Activated CD4-positive, alpha-beta memory T cell treated with anti-CD3 and anti-CD28 coated beads for 36 hours (primary cell): ENCODE measurements at regions not wholly inside any gene's neighbourhood (a gene's known extent, or its start where the extent isn't known, plus 50 kb on each side); places are given as distances from the start of the nearest gene placed in this dataset.
A peak's percentile ranks its signal among the peaks of the same experiment; 100 is the strongest.

Source experiments
- CTCF ChIA-PET: fragments of 350-600 bp; sonication (Branson Sonifier 250); formaldehyde crosslinking; loops from one replicate; lab custom pipeline; 2021; ENCODE audit warnings: antibody characterized with exemption, inconsistent platforms; lab: Charles Lee
- POLR2A ChIA-PET: fragments of 350-600 bp; sonication (Branson Sonifier 250); formaldehyde crosslinking; loops from one replicate; lab custom pipeline; 2021; ENCODE audit warnings: antibody characterized with exemption; lab: Charles Lee
- DNase-seq: peaks from one replicate; pipeline ENCODE4 v3.0.0-alpha.2; 2020
- H3K27ac Mint-ChIP-seq: one replicate; pipeline ENCODE4 v1.8.0; 2021; ENCODE audit warnings: mixed read lengths
- H3K27me3 Mint-ChIP-seq: one replicate; pipeline ENCODE4 v1.8.0; 2021; ENCODE audit warnings: mixed read lengths
- H3K36me3 Mint-ChIP-seq: one replicate; pipeline ENCODE4 v1.8.0; 2021; ENCODE audit warnings: mixed read lengths
- H3K4me1 Mint-ChIP-seq: one replicate; pipeline ENCODE4 v1.8.0; 2021; ENCODE audit warnings: low read depth, mixed read lengths
- H3K4me3 Mint-ChIP-seq: one replicate; pipeline ENCODE4 v1.8.0; 2021; ENCODE audit warnings: mild to moderate bottlenecking, mixed read lengths
- H3K9me3 Mint-ChIP-seq: one replicate; pipeline ENCODE4 v1.8.0; 2021; ENCODE audit warnings: mixed read lengths
- intact Hi-C: fragments of 100-400 bp; cut with micrococcal nuclease; formaldehyde crosslinking; loops from one replicate; pipeline ENCODE4 v1.15.1; 2023

DNA sequence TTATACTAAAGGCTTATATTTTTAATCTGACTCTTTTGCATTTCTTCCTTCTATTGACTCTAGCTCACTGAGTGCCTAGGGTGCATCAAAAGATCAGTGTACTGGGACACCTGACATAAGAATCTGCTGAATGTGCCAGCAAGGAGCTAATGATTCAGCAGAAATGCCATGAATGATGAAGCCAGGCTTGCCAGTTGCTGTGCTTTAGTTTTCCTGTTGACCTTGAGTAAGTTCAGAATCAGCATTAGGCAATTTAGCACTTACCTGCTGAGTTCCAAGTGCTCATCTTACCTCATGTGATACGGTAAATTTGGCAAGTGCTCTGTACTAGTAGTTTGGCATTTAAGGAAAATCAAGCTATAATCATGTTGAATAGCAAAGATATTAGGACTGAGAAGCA, 523.2 kb upstream of the B3GALT2 start:
- H3K4me3 Mint-ChIP-seq: no peak overlapping the region
- intact Hi-C loops: no loop called here
- no peak overlapping the region for H3K27ac Mint-ChIP-seq

GRCh38 chr1:193707271-193708021, 521.0 kb upstream of the B3GALT2 start:
- CTCF ChIA-PET: no interaction called here
- Mint-ChIP-seq H3K9me3 (peaks cover 8% of the 10 kb centered on the region), H3K4me3 (no peak overlapping the region), H3K36me3 (no peaks in the 10 kb centered on the region), H3K27me3 (no peaks in the 10 kb centered on the region), H3K27ac (no peak overlapping the region), H3K4me1 (peaks cover 9% of the 10 kb centered on the region)
- POLR2A ChIA-PET: no interaction called here
- no peak for DNase-seq
- intact Hi-C loops: no loop called here

More for the DNA sequence above, 523.2 kb upstream of the B3GALT2 start:
- Mint-ChIP-seq H3K9me3 (peaks cover 8% of the 10 kb centered on the region), H3K4me1 (peaks cover 9% of the 10 kb centered on the region), H3K36me3 (no peaks in the 10 kb centered on the region), H3K27me3 (no peaks in the 10 kb centered on the region)
- ChIA-PET POLR2A (no interaction called here), CTCF (no interaction called here)
- DNase-seq: no peak

DNA sequence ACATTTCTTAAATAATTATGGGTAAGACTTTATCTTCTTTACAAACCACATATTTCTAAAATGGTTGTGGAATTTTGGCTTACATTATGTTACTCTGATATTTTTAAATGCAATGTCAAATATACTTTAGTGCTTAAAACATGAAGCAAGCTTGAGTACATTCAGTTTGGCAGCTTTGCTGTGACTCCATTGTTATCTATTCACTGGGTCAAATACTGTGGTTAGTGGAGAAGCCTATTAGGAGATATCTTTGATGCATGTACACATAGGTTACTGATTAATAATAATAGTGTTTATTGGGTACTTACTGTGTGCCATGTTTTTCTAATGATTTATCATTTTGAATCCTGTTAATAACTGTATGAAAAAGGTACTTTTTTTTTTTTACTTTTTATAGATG, 520.4 kb upstream of the B3GALT2 start:
- Mint-ChIP-seq H3K27me3 (no peaks in the 10 kb centered on the region), H3K9me3 (peaks cover 8% of the 10 kb centered on the region), H3K27ac (no peak overlapping the region), H3K36me3 (no peaks in the 10 kb centered on the region), H3K4me3 (no peak overlapping the region), H3K4me1 (peaks cover 15% of the 10 kb centered on the region)
- ChIA-PET CTCF (no interaction called here), POLR2A (no interaction called here)
- no peak for DNase-seq
- intact Hi-C loops: no loop called here

DNA sequence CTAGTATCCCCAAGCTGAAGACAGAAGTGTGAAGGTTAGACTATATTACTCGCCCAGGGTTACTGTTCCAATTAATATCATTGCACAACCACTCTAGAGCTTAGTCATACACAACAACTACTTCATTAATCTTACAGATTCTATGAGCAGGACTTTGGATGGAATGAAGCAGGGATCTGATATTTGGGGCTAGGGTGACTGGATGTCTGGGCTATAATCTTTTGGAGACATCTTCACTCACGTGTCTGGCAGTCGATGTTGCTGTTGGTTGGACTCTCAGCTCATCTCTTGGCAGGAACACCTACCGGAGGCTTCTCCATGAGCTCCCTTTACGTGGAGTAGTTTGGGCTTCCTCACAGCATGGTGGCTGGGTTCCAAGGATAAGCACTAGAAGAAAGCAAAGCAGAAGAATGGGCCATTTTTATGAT, 519.2 kb upstream of the B3GALT2 start:
- Mint-ChIP-seq H3K4me3 (no peak overlapping the region), H3K4me1 (peaks cover 26% of the 10 kb centered on the region), H3K27me3 (no peaks in the 10 kb centered on the region), H3K27ac (no peak overlapping the region), H3K36me3 (no peaks in the 10 kb centered on the region), H3K9me3 (peaks cover 8% of the 10 kb centered on the region)
- ChIA-PET POLR2A (no interaction called here), CTCF (no interaction called here)
- DNase-seq: no peak
- intact Hi-C loops: no loop called here

GRCh38 chr1:193703655-193704054, 517.2 kb upstream of the B3GALT2 start:
- H3K27ac Mint-ChIP-seq: no peak overlapping the region
- peaks cover 30% of the 10 kb centered on the region for H3K4me1 Mint-ChIP-seq
- peaks cover 8% of the 10 kb centered on the region for H3K9me3 Mint-ChIP-seq
- DNase-seq: no peak
- H3K4me3 Mint-ChIP-seq: no peak overlapping the region
- ChIA-PET POLR2A (no interaction called here), CTCF (no interaction called here)
- no peaks in the 10 kb centered on the region for H3K36me3 Mint-ChIP-seq
- intact Hi-C loops: loop anchor here (5.0 kb wide), 1 partner anchor 286 kb away; no protein-coding TSS in a partner anchor
- no peaks in the 10 kb centered on the region for H3K27me3 Mint-ChIP-seq

GRCh38 chr1:193703121-193703520, 516.7 kb upstream of the B3GALT2 start:
- POLR2A ChIA-PET: no interaction called here
- no peak overlapping the region for H3K27ac Mint-ChIP-seq
- no peak overlapping the region for H3K4me3 Mint-ChIP-seq
- no peaks in the 10 kb centered on the region for H3K36me3 Mint-ChIP-seq
- peaks cover 29% of the 10 kb centered on the region for H3K4me1 Mint-ChIP-seq
- no peaks in the 10 kb centered on the region for H3K27me3 Mint-ChIP-seq
- H3K9me3 Mint-ChIP-seq: peaks cover 8% of the 10 kb centered on the region
- CTCF ChIA-PET: no interaction called here
- intact Hi-C loops: loop anchor here (5.0 kb wide), 1 partner anchor 286 kb away; no protein-coding TSS in a partner anchor
- no peak for DNase-seq

DNA sequence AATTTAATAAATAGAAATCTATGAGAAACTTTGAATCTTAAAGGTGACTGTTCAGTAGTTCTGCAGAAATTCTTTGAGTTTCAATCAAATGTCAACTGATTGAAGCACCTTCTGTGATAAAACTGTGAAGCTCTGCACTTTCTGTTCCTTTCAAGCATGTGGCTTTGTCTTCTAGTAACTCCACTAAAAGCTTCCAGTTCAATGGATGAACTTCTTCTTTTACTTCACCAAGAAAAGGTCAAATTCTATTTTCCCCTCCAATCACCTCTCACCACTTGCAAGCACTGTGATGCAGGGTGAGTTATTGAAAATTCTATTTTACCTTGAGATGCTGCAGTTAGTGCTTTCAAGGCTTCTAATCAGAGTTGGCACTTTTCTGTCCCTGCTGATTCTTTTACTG, 515.3 kb upstream of the B3GALT2 start:
- H3K27me3 Mint-ChIP-seq: no peaks in the 10 kb centered on the region
- H3K9me3 Mint-ChIP-seq: peaks cover 8% of the 10 kb centered on the region
- H3K36me3 Mint-ChIP-seq: no peaks in the 10 kb centered on the region
- ChIA-PET POLR2A (no interaction called here), CTCF (no interaction called here)
- DNase-seq: no peak
- no peak overlapping the region for H3K4me3 Mint-ChIP-seq
- intact Hi-C loops: loop anchor here (1.0 to 5.0 kb wide), 5 partner anchors 99 to 593 kb away; no protein-coding TSS in a partner anchor
- H3K27ac Mint-ChIP-seq: peak overlapping the region; percentile 14
- peaks cover 21% of the 10 kb centered on the region for H3K4me1 Mint-ChIP-seq

GRCh38 chr1:193700710-193701355, 514.4 kb upstream of the B3GALT2 start:
- H3K27ac Mint-ChIP-seq: peak overlapping the region; percentile 40
- no peaks in the 10 kb centered on the region for H3K27me3 Mint-ChIP-seq
- no peak for DNase-seq
- no peaks in the 10 kb centered on the region for H3K36me3 Mint-ChIP-seq
- no peak overlapping the region for H3K4me3 Mint-ChIP-seq
- intact Hi-C loops: loop anchor here (1.0 to 5.0 kb wide), 5 partner anchors 99 to 594 kb away; no protein-coding TSS in a partner anchor
- peaks cover 21% of the 10 kb centered on the region for H3K4me1 Mint-ChIP-seq
- POLR2A ChIA-PET: no interaction called here
- CTCF ChIA-PET: no interaction called here
- H3K9me3 Mint-ChIP-seq: peaks cover 6% of the 10 kb centered on the region

DNA sequence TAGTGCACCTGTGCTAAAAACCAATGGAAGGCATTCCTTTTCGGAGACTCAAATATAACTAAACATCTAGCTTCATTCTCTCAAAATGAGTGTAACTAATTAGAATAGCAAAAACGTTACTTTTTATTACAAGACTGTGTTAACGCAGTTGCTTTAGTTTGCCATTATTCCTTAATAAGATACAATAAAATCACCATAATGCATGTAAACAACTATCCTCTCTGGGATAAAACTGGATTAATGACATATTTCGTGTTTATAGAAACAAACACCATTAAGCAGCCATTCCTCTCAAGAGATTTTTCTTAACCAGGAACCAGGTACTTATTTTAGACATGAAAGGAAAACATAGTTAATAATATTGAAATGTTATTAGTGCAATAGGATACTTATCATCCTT, 512.8 kb upstream of the B3GALT2 start:
- no peak for DNase-seq
- peaks cover 21% of the 10 kb centered on the region for H3K4me1 Mint-ChIP-seq
- no peak overlapping the region for H3K27ac Mint-ChIP-seq
- H3K27me3 Mint-ChIP-seq: no peaks in the 10 kb centered on the region
- ChIA-PET POLR2A (no interaction called here), CTCF (no interaction called here)
- no peaks in the 10 kb centered on the region for H3K9me3 Mint-ChIP-seq
- no peak overlapping the region for H3K4me3 Mint-ChIP-seq
- H3K36me3 Mint-ChIP-seq: no peaks in the 10 kb centered on the region
- intact Hi-C loops: no loop called here

DNA sequence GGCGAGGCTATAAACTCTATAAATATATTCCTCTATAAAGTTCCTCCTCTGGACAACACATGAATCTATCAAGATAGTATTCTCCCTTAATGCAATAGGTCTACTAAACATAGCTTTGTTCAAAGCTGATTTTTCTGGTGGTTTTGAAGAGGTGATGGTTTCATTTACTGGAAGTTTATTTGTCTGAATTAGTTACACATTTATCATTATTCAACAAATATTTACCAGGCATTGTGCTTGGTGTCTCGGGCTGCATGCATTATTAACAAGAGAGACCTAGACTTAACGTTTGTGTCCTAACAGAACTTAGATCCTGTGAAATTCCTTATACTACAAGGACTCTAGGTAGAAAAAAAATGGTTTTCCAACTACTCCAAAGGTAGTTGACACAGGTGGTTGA, 511.4 kb upstream of the B3GALT2 start:
- DNase-seq: no peak
- H3K9me3 Mint-ChIP-seq: no peaks in the 10 kb centered on the region
- intact Hi-C loops: no loop called here
- peaks cover 21% of the 10 kb centered on the region for H3K4me1 Mint-ChIP-seq
- POLR2A ChIA-PET: no interaction called here
- H3K36me3 Mint-ChIP-seq: no peaks in the 10 kb centered on the region
- no peak overlapping the region for H3K4me3 Mint-ChIP-seq
- H3K27me3 Mint-ChIP-seq: no peaks in the 10 kb centered on the region
- CTCF ChIA-PET: no interaction called here
- no peak overlapping the region for H3K27ac Mint-ChIP-seq

DNA sequence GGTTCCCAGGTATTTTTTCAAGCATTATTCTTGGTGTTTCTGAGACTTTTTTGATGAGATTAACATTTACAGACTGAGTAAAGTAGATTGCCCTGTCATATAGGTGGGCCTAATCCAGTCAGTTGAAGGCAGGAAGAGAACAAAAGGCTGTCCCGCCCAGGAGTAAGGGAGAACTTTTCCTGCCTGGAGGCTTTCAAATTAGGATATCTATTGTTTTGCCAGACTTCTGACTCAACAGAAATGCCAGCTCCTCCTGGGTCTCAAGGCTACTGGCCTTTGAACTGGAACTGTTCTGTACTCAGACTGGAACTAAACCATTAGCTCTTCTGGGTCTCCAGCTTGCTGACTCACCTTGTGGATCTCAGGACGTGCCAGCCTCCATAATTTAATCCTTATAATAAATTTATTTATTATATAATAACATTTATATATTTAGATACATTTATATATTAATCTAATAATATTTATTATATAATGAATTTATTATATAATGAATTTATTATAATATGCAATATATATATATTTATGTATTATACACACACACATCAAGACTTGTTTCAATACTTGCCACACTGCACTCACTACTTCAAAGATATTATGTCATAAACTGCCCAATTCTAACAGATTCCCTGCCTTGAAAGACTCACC, 510.8 kb upstream of the B3GALT2 start:
- POLR2A ChIA-PET: no interaction called here
- intact Hi-C loops: no loop called here
- H3K36me3 Mint-ChIP-seq: no peaks in the 10 kb centered on the region
- no peak overlapping the region for H3K27ac Mint-ChIP-seq
- H3K4me1 Mint-ChIP-seq: peaks cover 20% of the 10 kb centered on the region
- no peaks in the 10 kb centered on the region for H3K27me3 Mint-ChIP-seq
- H3K4me3 Mint-ChIP-seq: no peak overlapping the region
- CTCF ChIA-PET: interaction anchor here (0.6 kb wide), 1 partner anchor 193 kb away, joined by 3 read pairs; no protein-coding TSS in a partner anchor
- DNase-seq: no peak
- H3K9me3 Mint-ChIP-seq: no peaks in the 10 kb centered on the region

DNA sequence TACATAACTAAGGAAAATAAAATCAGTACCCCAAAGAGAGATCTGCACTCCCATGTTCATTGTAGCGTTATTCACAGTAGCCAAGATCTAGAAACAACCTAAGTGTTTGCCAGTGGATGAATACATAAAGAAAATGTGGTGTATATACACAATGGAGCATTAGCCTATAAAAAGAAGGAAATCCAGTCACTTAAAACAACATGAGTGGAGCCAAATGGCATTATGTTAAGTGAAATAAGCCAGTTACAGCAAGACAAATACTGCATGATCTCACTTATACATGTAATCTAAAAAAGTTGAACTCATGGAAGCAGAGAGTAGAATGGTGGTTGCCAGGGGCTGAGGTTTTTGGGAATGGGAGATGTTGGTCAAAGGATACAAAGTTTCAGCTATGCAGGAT, 508.3 kb upstream of the B3GALT2 start:
- Mint-ChIP-seq H3K27ac (no peak overlapping the region), H3K4me1 (no peaks in the 10 kb centered on the region), H3K27me3 (no peaks in the 10 kb centered on the region), H3K4me3 (no peak overlapping the region), H3K9me3 (peaks cover under 1% of the 10 kb centered on the region), H3K36me3 (peaks cover 1% of the 10 kb centered on the region)
- ChIA-PET CTCF (no interaction called here), POLR2A (no interaction called here)
- no peak for DNase-seq
- intact Hi-C loops: no loop called here
